Activated naive CD4-positive, alpha-beta T cell treated with anti-CD3 and anti-CD28 coated beads for 36 hours (primary cell): ENCODE measurements at regions not wholly inside any gene's neighbourhood (a gene's known extent, or its start where the extent isn't known, plus 50 kb on each side); places are given as distances from the start of the nearest gene placed in this dataset.

ENCODE experiments used
- CTCF ChIA-PET: fragments of 350-600 bp; sonication (Branson Sonifier 250); formaldehyde crosslinking; loops from one replicate; lab custom pipeline; 2021; ENCODE audit warnings: antibody characterized with exemption; lab: Charles Lee
- DNase-seq: peaks from one replicate; pipeline ENCODE4 v3.0.0-alpha.2; 2020
- H3K27ac Mint-ChIP-seq: one replicate; pipeline ENCODE4 v1.8.0; 2021; ENCODE audit warnings: mild to moderate bottlenecking, mixed read lengths
- H3K27me3 Mint-ChIP-seq: one replicate; pipeline ENCODE4 v1.8.0; 2021; ENCODE audit warnings: low read depth, mixed read lengths
- H3K36me3 Mint-ChIP-seq: one replicate; pipeline ENCODE4 v1.8.0; 2021; ENCODE audit warnings: low read depth, mixed read lengths
- H3K4me1 Mint-ChIP-seq: one replicate; pipeline ENCODE4 v1.8.0; 2021; ENCODE audit warnings: low read depth, mixed read lengths
- H3K4me3 Mint-ChIP-seq: one replicate; pipeline ENCODE4 v1.8.0; 2021; ENCODE audit warnings: mild to moderate bottlenecking, moderate library complexity, mixed read lengths
- H3K9me3 Mint-ChIP-seq: one replicate; pipeline ENCODE4 v1.8.0; 2021; ENCODE audit warnings: mixed read lengths
- intact Hi-C: fragments of 100-400 bp; cut with micrococcal nuclease; formaldehyde crosslinking; loops from one replicate; pipeline ENCODE4 v1.15.1; 2023

- no peak for DNase-seq
- Mint-ChIP-seq H3K9me3 (peaks cover 16% of the 10 kb centered on the region), H3K27me3 (no peaks in the 10 kb centered on the region), H3K36me3 (no peaks in the 10 kb centered on the region), H3K4me1 (no peaks in the 10 kb centered on the region), H3K27ac (no peak overlapping the region), H3K4me3 (no peak overlapping the region)
- CTCF ChIA-PET: no interaction called here
- intact Hi-C loops: no loop called here
These were observed 272.3 kb upstream of the NOVA1 start for GRCh38 chr14:26870096-26870495.

GRCh38 chr14:26870722-26871617 lies 273.1 kb upstream of the NOVA1 start:
- CTCF ChIA-PET: no interaction called here
- no peak for DNase-seq
- Mint-ChIP-seq H3K9me3 (peaks cover 20% of the 10 kb centered on the region), H3K27me3 (no peaks in the 10 kb centered on the region), H3K36me3 (no peaks in the 10 kb centered on the region), H3K27ac (no peak overlapping the region), H3K4me1 (no peaks in the 10 kb centered on the region), H3K4me3 (no peak overlapping the region)
- intact Hi-C loops: no loop called here

GRCh38 chr14:26872515-26873361 lies 274.9 kb upstream of the NOVA1 start:
- Mint-ChIP-seq H3K4me3 (no peak overlapping the region), H3K27ac (no peak overlapping the region), H3K4me1 (no peaks in the 10 kb centered on the region), H3K36me3 (no peaks in the 10 kb centered on the region), H3K27me3 (no peaks in the 10 kb centered on the region), H3K9me3 (peaks cover 18% of the 10 kb centered on the region)
- DNase-seq: no peak
- CTCF ChIA-PET: no interaction called here
- intact Hi-C loops: no loop called here

GRCh38 chr14:26873362-26873960 lies 275.6 kb upstream of the NOVA1 start:
- H3K27me3 Mint-ChIP-seq: no peaks in the 10 kb centered on the region
- H3K4me3 Mint-ChIP-seq: no peak overlapping the region
- no peak for DNase-seq
- H3K9me3 Mint-ChIP-seq: peaks cover 18% of the 10 kb centered on the region
- H3K27ac Mint-ChIP-seq: no peak overlapping the region
- no peaks in the 10 kb centered on the region for H3K4me1 Mint-ChIP-seq
- CTCF ChIA-PET: no interaction called here
- no peaks in the 10 kb centered on the region for H3K36me3 Mint-ChIP-seq
- intact Hi-C loops: no loop called here

- Mint-ChIP-seq H3K4me1 (no peaks in the 10 kb centered on the region), H3K36me3 (no peaks in the 10 kb centered on the region), H3K9me3 (peaks cover 22% of the 10 kb centered on the region), H3K27ac (no peak overlapping the region), H3K4me3 (no peak overlapping the region), H3K27me3 (no peaks in the 10 kb centered on the region)
- DNase-seq: no peak
- CTCF ChIA-PET: no interaction called here
- intact Hi-C loops: no loop called here
These were observed 290.0 kb upstream of the NOVA1 start for GRCh38 chr14:26887847-26888246.

GRCh38 chr14:26888592-26888991 lies 290.8 kb upstream of the NOVA1 start:
- intact Hi-C loops: no loop called here

GRCh38 chr14:26896447-26896846 lies 298.6 kb upstream of the NOVA1 start:
- DNase-seq: no peak
- Mint-ChIP-seq H3K4me3 (no peak overlapping the region), H3K36me3 (no peaks in the 10 kb centered on the region), H3K4me1 (no peaks in the 10 kb centered on the region), H3K9me3 (peaks cover 8% of the 10 kb centered on the region), H3K27ac (no peak overlapping the region), H3K27me3 (no peaks in the 10 kb centered on the region)
- CTCF ChIA-PET: no interaction called here
- intact Hi-C loops: no loop called here

More at GRCh38 chr14:26888592-26888991, 290.8 kb upstream of the NOVA1 start:
- H3K4me3 Mint-ChIP-seq: no peak overlapping the region
- no peaks in the 10 kb centered on the region for H3K27me3 Mint-ChIP-seq
- H3K9me3 Mint-ChIP-seq: peaks cover 18% of the 10 kb centered on the region
- CTCF ChIA-PET: no interaction called here
- no peaks in the 10 kb centered on the region for H3K36me3 Mint-ChIP-seq
- H3K4me1 Mint-ChIP-seq: no peaks in the 10 kb centered on the region
- H3K27ac Mint-ChIP-seq: no peak overlapping the region
- DNase-seq: no peak

GRCh38 chr14:26897196-26897595 lies 299.4 kb upstream of the NOVA1 start:
- intact Hi-C loops: no loop called here

GRCh38 chr14:26905229-26905628 lies 307.4 kb upstream of the NOVA1 start:
- DNase-seq: no peak
- no peaks in the 10 kb centered on the region for H3K27me3 Mint-ChIP-seq
- H3K27ac Mint-ChIP-seq: no peak overlapping the region
- H3K4me3 Mint-ChIP-seq: no peak overlapping the region
- H3K9me3 Mint-ChIP-seq: peaks cover 7% of the 10 kb centered on the region
- intact Hi-C loops: no loop called here
- H3K4me1 Mint-ChIP-seq: no peaks in the 10 kb centered on the region
- H3K36me3 Mint-ChIP-seq: no peaks in the 10 kb centered on the region
- CTCF ChIA-PET: no interaction called here

More at GRCh38 chr14:26897196-26897595, 299.4 kb upstream of the NOVA1 start:
- Mint-ChIP-seq H3K9me3 (peaks cover 10% of the 10 kb centered on the region), H3K4me3 (no peak overlapping the region), H3K27ac (no peak overlapping the region), H3K4me1 (no peaks in the 10 kb centered on the region), H3K27me3 (no peaks in the 10 kb centered on the region), H3K36me3 (no peaks in the 10 kb centered on the region)
- DNase-seq: no peak
- CTCF ChIA-PET: no interaction called here

GRCh38 chr14:26913786-26914185 lies 316.0 kb upstream of the NOVA1 start:
- no peak for DNase-seq
- Mint-ChIP-seq H3K36me3 (no peaks in the 10 kb centered on the region), H3K4me3 (no peak overlapping the region), H3K4me1 (no peaks in the 10 kb centered on the region), H3K27ac (no peak overlapping the region), H3K9me3 (peaks cover 7% of the 10 kb centered on the region), H3K27me3 (no peaks in the 10 kb centered on the region)
- CTCF ChIA-PET: interaction anchor here (0.7 kb wide), 1 partner anchor 12 kb away, joined by 3 read pairs; no protein-coding TSS in a partner anchor
- intact Hi-C loops: no loop called here

GRCh38 chr14:26917086-26917485 lies 319.3 kb upstream of the NOVA1 start:
- H3K27me3 Mint-ChIP-seq: no peaks in the 10 kb centered on the region
- H3K4me3 Mint-ChIP-seq: no peak overlapping the region
- intact Hi-C loops: no loop called here
- CTCF ChIA-PET: interaction anchor here (0.7 kb wide), 1 partner anchor 14 kb away, joined by 3 read pairs; no protein-coding TSS in a partner anchor
- no peaks in the 10 kb centered on the region for H3K4me1 Mint-ChIP-seq
- no peak overlapping the region for H3K27ac Mint-ChIP-seq
- H3K36me3 Mint-ChIP-seq: no peaks in the 10 kb centered on the region
- no peak for DNase-seq
- H3K9me3 Mint-ChIP-seq: peaks cover 11% of the 10 kb centered on the region

GRCh38 chr14:26925876-26926584 lies 328.2 kb upstream of the NOVA1 start:
- no peak overlapping the region for H3K27ac Mint-ChIP-seq
- peaks cover 8% of the 10 kb centered on the region for H3K9me3 Mint-ChIP-seq
- intact Hi-C loops: no loop called here
- no peak for DNase-seq
- CTCF ChIA-PET: no interaction called here
- H3K4me3 Mint-ChIP-seq: no peak overlapping the region
- H3K4me1 Mint-ChIP-seq: no peaks in the 10 kb centered on the region
- no peaks in the 10 kb centered on the region for H3K36me3 Mint-ChIP-seq
- no peaks in the 10 kb centered on the region for H3K27me3 Mint-ChIP-seq
